ENCODE measurements at regions not wholly inside any gene's neighbourhood (a gene's known extent, or its start where the extent isn't known, plus 50 kb on each side); places are given as distances from the start of the nearest gene placed in this dataset.
"Not testable (repeated sequence)": the region's sequence is repeated elsewhere in the genome, so short reads cannot be mapped to it uniquely, and the experiment has no call there.

- no peak for DNase-seq
These were observed 292.7 kb downstream of the EDEM1 start for GRCh38 chr3:5480190-5480589.

GRCh38 chr3:5485427-5485826, 297.9 kb downstream of the EDEM1 start:
- no peak for DNase-seq

- DNase-seq = no peak
These were observed 301.3 kb downstream of the EDEM1 start for GRCh38 chr3:5488771-5489170.

GRCh38 chr3:5489536-5489935, 302.0 kb downstream of the EDEM1 start:
- no peak for DNase-seq

- no peak for DNase-seq
These were observed 307.5 kb downstream of the EDEM1 start for GRCh38 chr3:5494905-5495519.

- DNase-seq = no peak
These were observed 310.0 kb downstream of the EDEM1 start for GRCh38 chr3:5497497-5497896.

- no peak for DNase-seq
These were observed 311.5 kb downstream of the EDEM1 start for GRCh38 chr3:5498981-5499380.

- no peak for DNase-seq
These were observed 311.9 kb downstream of the EDEM1 start for GRCh38 chr3:5499404-5499803.

- DNase-seq = no peak
These were observed 315.6 kb downstream of the EDEM1 start for GRCh38 chr3:5503136-5503535.

- DNase-seq = no peak
These were observed 316.6 kb downstream of the EDEM1 start for GRCh38 chr3:5504135-5504534.

- DNase-seq = no peak
These were observed 317.7 kb downstream of the EDEM1 start for GRCh38 chr3:5505163-5505562.

GRCh38 chr3:5505997-5506396, 318.5 kb downstream of the EDEM1 start:
- DNase-seq = no peak

GRCh38 chr3:5508860-5509259, 321.4 kb downstream of the EDEM1 start:
- not testable (repeated sequence) for DNase-seq

- DNase-seq = no peak
These were observed 322.8 kb downstream of the EDEM1 start for GRCh38 chr3:5510300-5510699.

- DNase-seq = no peak
These were observed 330.4 kb downstream of the EDEM1 start for GRCh38 chr3:5517921-5518320.

- no peak for DNase-seq
These were observed 332.7 kb downstream of the EDEM1 start for GRCh38 chr3:5520237-5520636.

GRCh38 chr3:5523125-5523524, 335.6 kb downstream of the EDEM1 start:
- no peak for DNase-seq

GRCh38 chr3:5531039-5531438, 343.5 kb downstream of the EDEM1 start:
- DNase-seq = no peak

GRCh38 chr3:5531741-5532290, 344.3 kb downstream of the EDEM1 start:
- no peak for DNase-seq

- no peak for DNase-seq
These were observed 353.0 kb downstream of the EDEM1 start for GRCh38 chr3:5540532-5540931.

- no peak for DNase-seq
These were observed 355.0 kb downstream of the EDEM1 start for GRCh38 chr3:5542472-5542871.

GRCh38 chr3:5543047-5543446, 355.5 kb downstream of the EDEM1 start:
- no peak for DNase-seq

- no peak for DNase-seq
These were observed 358.2 kb downstream of the EDEM1 start for GRCh38 chr3:5545719-5546118.

GRCh38 chr3:5553203-5553602, 365.7 kb downstream of the EDEM1 start:
- DNase-seq = no peak

GRCh38 chr3:5554245-5554747, 366.8 kb downstream of the EDEM1 start:
- no peak for DNase-seq
